ENCODE measurements at regions not wholly inside any gene's neighbourhood (a gene's known extent, or its start where the extent isn't known, plus 50 kb on each side); places are given as distances from the start of the nearest gene placed in this dataset.

DNA sequence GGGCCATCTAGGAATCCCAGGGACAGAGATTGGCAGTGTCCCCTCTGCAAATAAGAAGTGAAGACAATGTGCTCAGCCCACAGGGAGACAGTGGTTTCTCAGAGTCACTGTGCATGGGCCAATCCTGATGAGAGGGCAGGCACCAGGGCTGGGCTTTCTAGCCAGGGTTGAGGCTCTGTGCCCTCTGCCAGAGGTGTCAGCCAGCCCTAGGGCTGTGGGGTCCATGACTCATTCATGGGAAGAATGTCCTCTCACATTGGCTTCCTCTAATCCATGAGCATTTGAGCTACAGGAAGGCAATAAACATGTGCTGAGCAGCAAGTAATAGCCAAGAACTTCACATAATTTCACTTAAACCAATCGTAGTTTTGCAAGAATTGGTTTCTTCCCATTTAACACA, 482.0 kb upstream of the MGMT start (continued):
- TF ChIP-seq, protein P1, sequence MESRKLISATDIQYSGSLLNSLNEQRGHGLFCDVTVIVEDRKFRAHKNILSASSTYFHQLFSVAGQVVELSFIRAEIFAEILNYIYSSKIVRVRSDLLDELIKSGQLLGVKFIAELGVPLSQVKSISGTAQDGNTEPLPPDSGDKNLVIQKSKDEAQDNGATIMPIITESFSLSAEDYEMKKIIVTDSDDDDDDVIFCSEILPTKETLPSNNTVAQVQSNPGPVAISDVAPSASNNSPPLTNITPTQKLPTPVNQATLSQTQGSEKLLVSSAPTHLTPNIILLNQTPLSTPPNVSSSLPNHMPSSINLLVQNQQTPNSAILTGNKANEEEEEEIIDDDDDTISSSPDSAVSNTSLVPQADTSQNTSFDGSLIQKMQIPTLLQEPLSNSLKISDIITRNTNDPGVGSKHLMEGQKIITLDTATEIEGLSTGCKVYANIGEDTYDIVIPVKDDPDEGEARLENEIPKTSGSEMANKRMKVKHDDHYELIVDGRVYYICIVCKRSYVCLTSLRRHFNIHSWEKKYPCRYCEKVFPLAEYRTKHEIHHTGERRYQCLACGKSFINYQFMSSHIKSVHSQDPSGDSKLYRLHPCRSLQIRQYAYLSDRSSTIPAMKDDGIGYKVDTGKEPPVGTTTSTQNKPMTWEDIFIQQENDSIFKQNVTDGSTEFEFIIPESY (IDR thresholded peaks at IDR 0.05): no peak
- TF ChIP-seq JUND (IDR thresholded peaks at IDR 0.05): no peak
- TF ChIP-seq EGR1 (IDR thresholded peaks at IDR 0.05; ENCODE audit: low read depth in 2 of 2): no peak
- TF ChIP-seq FOXA2 (IDR thresholded peaks at IDR 0.05): no peak

DNA sequence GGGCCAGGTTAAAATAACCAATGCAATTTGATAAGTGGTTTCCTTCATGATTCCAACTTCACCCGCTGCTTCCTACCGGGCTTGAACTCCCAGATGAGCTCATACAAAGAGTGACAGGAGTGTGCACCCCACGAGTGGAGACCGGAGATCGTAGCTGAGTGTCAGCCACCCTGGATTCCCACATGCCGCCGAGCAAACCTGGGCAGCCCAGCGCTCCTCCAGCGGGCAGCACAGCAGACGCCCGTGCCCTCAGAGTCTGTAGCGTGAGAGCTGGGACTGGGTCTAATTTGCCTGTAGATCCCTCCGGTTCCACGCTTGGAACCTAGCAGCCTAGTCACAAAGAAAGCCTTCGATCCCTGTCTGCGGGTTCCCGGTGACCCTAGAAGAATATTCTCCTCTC, 476.1 kb upstream of the MGMT start:
- no peak for DNase-seq (ENCODE audit: low spot score)
- peaks cover 0 to 11% (median 0%) of the 10 kb centered on the region in 4 donors for H3K27me3 ChIP-seq (ENCODE audit: control insufficient read depth in 4 of 4, insufficient read depth in 4 of 4, low read length in 3 of 4)
- no peaks in the 10 kb centered on the region for H3K4me1 ChIP-seq (ENCODE audit: control insufficient read depth in 4 of 4, insufficient read depth in 4 of 4, low read length in 3 of 4)
- no peak for TF ChIP-seq RAD21 (IDR thresholded peaks at IDR 0.05)
- TF ChIP-seq, protein P2, sequence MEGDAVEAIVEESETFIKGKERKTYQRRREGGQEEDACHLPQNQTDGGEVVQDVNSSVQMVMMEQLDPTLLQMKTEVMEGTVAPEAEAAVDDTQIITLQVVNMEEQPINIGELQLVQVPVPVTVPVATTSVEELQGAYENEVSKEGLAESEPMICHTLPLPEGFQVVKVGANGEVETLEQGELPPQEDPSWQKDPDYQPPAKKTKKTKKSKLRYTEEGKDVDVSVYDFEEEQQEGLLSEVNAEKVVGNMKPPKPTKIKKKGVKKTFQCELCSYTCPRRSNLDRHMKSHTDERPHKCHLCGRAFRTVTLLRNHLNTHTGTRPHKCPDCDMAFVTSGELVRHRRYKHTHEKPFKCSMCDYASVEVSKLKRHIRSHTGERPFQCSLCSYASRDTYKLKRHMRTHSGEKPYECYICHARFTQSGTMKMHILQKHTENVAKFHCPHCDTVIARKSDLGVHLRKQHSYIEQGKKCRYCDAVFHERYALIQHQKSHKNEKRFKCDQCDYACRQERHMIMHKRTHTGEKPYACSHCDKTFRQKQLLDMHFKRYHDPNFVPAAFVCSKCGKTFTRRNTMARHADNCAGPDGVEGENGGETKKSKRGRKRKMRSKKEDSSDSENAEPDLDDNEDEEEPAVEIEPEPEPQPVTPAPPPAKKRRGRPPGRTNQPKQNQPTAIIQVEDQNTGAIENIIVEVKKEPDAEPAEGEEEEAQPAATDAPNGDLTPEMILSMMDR (IDR thresholded peaks at IDR 0.05; ENCODE audit: low read depth, low read length, missing input control): no peak
- TF ChIP-seq HNF4A (conservative IDR thresholded peaks at IDR 0.05): no peak
- TF ChIP-seq, protein P3, sequence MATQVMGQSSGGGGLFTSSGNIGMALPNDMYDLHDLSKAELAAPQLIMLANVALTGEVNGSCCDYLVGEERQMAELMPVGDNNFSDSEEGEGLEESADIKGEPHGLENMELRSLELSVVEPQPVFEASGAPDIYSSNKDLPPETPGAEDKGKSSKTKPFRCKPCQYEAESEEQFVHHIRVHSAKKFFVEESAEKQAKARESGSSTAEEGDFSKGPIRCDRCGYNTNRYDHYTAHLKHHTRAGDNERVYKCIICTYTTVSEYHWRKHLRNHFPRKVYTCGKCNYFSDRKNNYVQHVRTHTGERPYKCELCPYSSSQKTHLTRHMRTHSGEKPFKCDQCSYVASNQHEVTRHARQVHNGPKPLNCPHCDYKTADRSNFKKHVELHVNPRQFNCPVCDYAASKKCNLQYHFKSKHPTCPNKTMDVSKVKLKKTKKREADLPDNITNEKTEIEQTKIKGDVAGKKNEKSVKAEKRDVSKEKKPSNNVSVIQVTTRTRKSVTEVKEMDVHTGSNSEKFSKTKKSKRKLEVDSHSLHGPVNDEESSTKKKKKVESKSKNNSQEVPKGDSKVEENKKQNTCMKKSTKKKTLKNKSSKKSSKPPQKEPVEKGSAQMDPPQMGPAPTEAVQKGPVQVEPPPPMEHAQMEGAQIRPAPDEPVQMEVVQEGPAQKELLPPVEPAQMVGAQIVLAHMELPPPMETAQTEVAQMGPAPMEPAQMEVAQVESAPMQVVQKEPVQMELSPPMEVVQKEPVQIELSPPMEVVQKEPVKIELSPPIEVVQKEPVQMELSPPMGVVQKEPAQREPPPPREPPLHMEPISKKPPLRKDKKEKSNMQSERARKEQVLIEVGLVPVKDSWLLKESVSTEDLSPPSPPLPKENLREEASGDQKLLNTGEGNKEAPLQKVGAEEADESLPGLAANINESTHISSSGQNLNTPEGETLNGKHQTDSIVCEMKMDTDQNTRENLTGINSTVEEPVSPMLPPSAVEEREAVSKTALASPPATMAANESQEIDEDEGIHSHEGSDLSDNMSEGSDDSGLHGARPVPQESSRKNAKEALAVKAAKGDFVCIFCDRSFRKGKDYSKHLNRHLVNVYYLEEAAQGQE (IDR thresholded peaks at IDR 0.05): no peak
- TF ChIP-seq FOXA2 (IDR thresholded peaks at IDR 0.05): no peak
- TF ChIP-seq, protein P4, sequence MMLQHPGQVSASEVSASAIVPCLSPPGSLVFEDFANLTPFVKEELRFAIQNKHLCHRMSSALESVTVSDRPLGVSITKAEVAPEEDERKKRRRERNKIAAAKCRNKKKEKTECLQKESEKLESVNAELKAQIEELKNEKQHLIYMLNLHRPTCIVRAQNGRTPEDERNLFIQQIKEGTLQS (IDR thresholded peaks at IDR 0.05): no peak
- no peak for TF ChIP-seq SP1 (IDR thresholded peaks at IDR 0.05)
- no peak for TF ChIP-seq RXRA (IDR thresholded peaks at IDR 0.05)
- TF ChIP-seq EGR1 (IDR thresholded peaks at IDR 0.05; ENCODE audit: low read depth in 2 of 2): no peak
- TF ChIP-seq, protein P5, sequence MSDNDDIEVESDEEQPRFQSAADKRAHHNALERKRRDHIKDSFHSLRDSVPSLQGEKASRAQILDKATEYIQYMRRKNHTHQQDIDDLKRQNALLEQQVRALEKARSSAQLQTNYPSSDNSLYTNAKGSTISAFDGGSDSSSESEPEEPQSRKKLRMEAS (IDR thresholded peaks at IDR 0.05): no peak
- no peak for TF ChIP-seq GABPA (IDR thresholded peaks at IDR 0.05 in 1 of 2, conservative IDR thresholded peaks at IDR 0.05 in 1 of 2)
- no peak for TF ChIP-seq YY1 (IDR thresholded peaks at IDR 0.05)
- TF ChIP-seq, protein P1 (IDR thresholded peaks at IDR 0.05): no peak
- no peak overlapping the region for H3K9ac ChIP-seq (ENCODE audit: low read depth in 1 of 2, low read length in 2 of 2)
- H3K27ac ChIP-seq (ENCODE audit: low read depth in 1 of 2, low read length in 2 of 2): no peak overlapping the region
- H3K4me3 ChIP-seq (ENCODE audit: low read depth in 1 of 3, low read length in 3 of 3): no peak overlapping the region
- no peaks in the 10 kb centered on the region for H3K36me3 ChIP-seq (ENCODE audit: control insufficient read depth in 4 of 4, insufficient read depth in 3 of 4, low read depth in 1 of 4, low read length in 3 of 4)
- H3K9me3 ChIP-seq (ENCODE audit: control insufficient read depth in 4 of 4, low read length in 3 of 4): no peaks in the 10 kb centered on the region
- 84% methylated on average over 17 of the region's 17 CpGs for whole genome bisulfite sequencing

All from liver (tissue), 8 donors.